ENCODE measurements at regions not wholly inside any gene's neighbourhood (a gene's known extent, or its start where the extent isn't known, plus 50 kb on each side); places are given as distances from the start of the nearest gene placed in this dataset.

GRCh38 chr13:73873940-73874830 lies 260.0 kb downstream of the KLF12 start:
- Histone ChIP-seq H3K9me3 (no peaks in the 10 kb centered on the region), H3K4me3 (no peak overlapping the region), H3K27ac (no peak overlapping the region), H3K36me3 (replicated peaks in 1 of 2; ENCODE audit: insufficient read depth in 1 of 2, low read depth in 2 of 2) (no peaks in the 10 kb centered on the region), H3K4me1 (no peaks in the 10 kb centered on the region), H3K27me3 (no peaks in the 10 kb centered on the region)
- DNase-seq (no peak), ATAC-seq (no peak)
- TF ChIP-seq CTCF (IDR thresholded peaks at IDR 0.05): no peak
- no peak for TF ChIP-seq POLR2A (IDR thresholded peaks at IDR 0.05)
- 63 to 74% methylated on average over 5 of the region's 5 CpGs for WGBS, 2 donors
- intact Hi-C loops (cut with DNase I): no loop called here

- H3K36me3 ChIP-seq (replicated peaks in 1 of 2; ENCODE audit: insufficient read depth in 1 of 2, low read depth in 2 of 2): no peaks in the 10 kb centered on the region
- ATAC-seq (no peak), DNase-seq (no peak)
- no peaks in the 10 kb centered on the region for H3K9me3 ChIP-seq
- TF ChIP-seq CTCF (IDR thresholded peaks at IDR 0.05) (no peak), POLR2A (IDR thresholded peaks at IDR 0.05) (no peak)
- H3K4me3 ChIP-seq: no peak overlapping the region
- intact Hi-C loops (cut with DNase I): no loop called here
- 60 to 75% methylated on average over 3 of the region's 3 CpGs for WGBS, 2 donors
- H3K27me3 ChIP-seq: no peaks in the 10 kb centered on the region
- H3K27ac ChIP-seq: no peak overlapping the region
- H3K4me1 ChIP-seq: no peaks in the 10 kb centered on the region
These were observed 261.8 kb downstream of the KLF12 start for GRCh38 chr13:73872397-73872796.

- H3K9me3 ChIP-seq: no peaks in the 10 kb centered on the region
- DNase-seq (no peak), ATAC-seq (no peak)
- H3K36me3 ChIP-seq (replicated peaks in 1 of 2; ENCODE audit: insufficient read depth in 1 of 2, low read depth in 2 of 2): no peaks in the 10 kb centered on the region
- H3K4me1 ChIP-seq: no peaks in the 10 kb centered on the region
- TF ChIP-seq POLR2A (IDR thresholded peaks at IDR 0.05) (no peak), CTCF (IDR thresholded peaks at IDR 0.05) (no peak)
- H3K27ac ChIP-seq: no peak overlapping the region
- WGBS, 2 donors: 75 to 78% methylated on average over 15 of the region's 15 CpGs
- H3K27me3 ChIP-seq: no peaks in the 10 kb centered on the region
- intact Hi-C loops (cut with DNase I): no loop called here
- no peak overlapping the region for H3K4me3 ChIP-seq
These were observed 263.0 kb downstream of the KLF12 start for GRCh38 chr13:73870970-73871935.

- intact Hi-C loops (cut with DNase I): no loop called here
- no peaks in the 10 kb centered on the region for H3K36me3 ChIP-seq (replicated peaks in 1 of 2; ENCODE audit: insufficient read depth in 1 of 2, low read depth in 2 of 2)
- H3K27ac ChIP-seq: no peak overlapping the region
- no peak for DNase-seq
- H3K4me1 ChIP-seq: no peaks in the 10 kb centered on the region
- no peak overlapping the region for H3K4me3 ChIP-seq
- ATAC-seq: no peak
- no peaks in the 10 kb centered on the region for H3K9me3 ChIP-seq
- TF ChIP-seq POLR2A (IDR thresholded peaks at IDR 0.05) (no peak), CTCF (IDR thresholded peaks at IDR 0.05) (no peak)
- 52 to 54% methylated on average over 5 of the region's 5 CpGs for WGBS, 2 donors
- H3K27me3 ChIP-seq: no peaks in the 10 kb centered on the region
These were observed 264.0 kb downstream of the KLF12 start for GRCh38 chr13:73870036-73870741.

Measured in body of pancreas (tissue), 4 donors.